HG03095 (cell line): ENCODE measurements at regions not wholly inside any gene's neighbourhood (a gene's known extent, or its start where the extent isn't known, plus 50 kb on each side); places are given as distances from the start of the nearest gene placed in this dataset.

ENCODE experiments used
- ATAC-seq: cut with Tn5 transposase; IDR thresholded peaks from one replicate; pipeline ENCODE4 v1.9.1; 2021; ENCODE audit warnings: moderate library complexity; ENCODE audit not compliant: unreplicated experiment

DNA sequence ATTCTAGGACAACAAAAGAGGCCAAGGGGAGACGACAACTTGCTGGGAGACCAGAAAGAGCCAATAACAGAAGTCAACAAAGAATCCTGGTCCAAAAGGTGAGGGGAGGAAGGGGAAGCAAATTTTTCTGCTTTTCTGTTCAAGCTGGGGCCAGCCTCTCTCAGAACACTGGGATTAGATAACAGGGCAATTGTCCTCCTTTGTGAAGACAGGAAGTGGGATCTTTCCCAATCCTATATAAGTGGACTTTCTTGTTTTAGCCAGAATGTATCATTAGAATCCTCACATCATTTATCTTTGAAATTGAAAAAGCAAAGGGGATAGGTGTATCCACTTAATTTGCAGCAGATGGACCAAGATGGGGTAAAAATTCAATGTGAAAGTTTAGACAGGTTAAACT, 101.2 kb upstream of the COL21A1 start:
- no peak for ATAC-seq

DNA sequence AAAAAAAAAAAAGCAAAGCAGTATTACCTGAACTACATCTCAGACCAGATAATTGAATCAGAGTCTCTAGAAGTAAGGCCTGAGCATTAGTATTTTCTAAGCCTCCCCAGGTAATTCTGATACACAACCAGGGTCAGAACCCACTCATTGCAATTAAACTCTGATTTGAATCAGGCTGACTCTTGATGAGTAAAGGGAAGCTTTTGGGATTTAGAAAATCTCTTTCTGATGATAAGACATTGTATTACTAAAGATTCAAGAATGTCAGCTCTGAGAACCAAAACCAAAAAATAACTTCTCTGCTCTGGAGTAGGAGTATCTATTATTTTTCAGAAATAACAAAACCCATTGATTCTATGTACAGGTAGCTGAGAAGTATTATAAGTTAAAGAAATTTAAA, 100.1 kb upstream of the COL21A1 start:
- ATAC-seq: no peak

GRCh38 chr6:56346958-56347357, 99.6 kb upstream of the COL21A1 start:
- no peak for ATAC-seq

GRCh38 chr6:56345376-56345995, 98.1 kb upstream of the COL21A1 start:
- ATAC-seq: no peak

GRCh38 chr6:56343295-56343694, 95.9 kb upstream of the COL21A1 start:
- ATAC-seq: no peak

DNA sequence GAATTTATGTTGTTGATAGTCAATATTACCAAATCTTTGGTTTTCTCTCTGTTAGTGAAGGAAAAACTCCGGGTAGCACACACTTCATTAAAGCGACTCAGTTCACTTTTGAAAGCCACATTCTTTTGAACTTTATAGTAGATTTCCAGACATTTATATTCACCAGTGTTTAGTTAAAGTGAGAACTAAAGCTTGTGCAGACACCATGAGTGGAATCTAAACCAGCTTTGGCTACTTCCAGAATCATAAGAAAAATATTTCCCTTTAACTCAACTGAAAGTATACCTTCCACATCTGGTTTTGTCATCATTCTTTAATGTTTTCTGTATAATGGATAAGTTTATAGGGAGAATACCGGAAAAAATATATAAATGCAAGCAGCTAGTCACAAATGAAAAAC, 92.1 kb upstream of the COL21A1 start:
- no peak for ATAC-seq

GRCh38 chr6:56335726-56336125, 88.3 kb upstream of the COL21A1 start:
- no peak for ATAC-seq

DNA sequence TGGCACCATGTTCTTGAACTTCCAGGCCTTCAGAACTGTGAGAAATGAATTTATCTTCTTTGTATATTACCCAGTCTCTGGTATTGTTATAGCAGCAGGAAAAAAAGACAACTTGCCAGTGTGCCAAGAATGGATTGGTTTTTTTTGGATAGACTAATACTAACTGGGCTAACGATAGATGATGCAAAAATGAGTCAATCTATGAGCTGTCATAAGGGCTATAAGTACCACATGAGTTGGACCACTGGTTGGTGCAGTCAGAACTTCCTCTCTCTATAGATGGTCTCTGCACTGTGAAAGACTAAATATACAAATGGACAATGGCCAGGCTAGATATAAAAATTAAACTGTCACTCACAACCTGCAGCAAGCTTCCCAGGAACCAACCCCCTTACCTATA, 87.6 kb upstream of the COL21A1 start:
- no peak for ATAC-seq

- ATAC-seq: no peak
These were observed 82.1 kb upstream of the COL21A1 start for GRCh38 chr6:56329271-56330050.

GRCh38 chr6:56328728-56329090, 81.3 kb upstream of the COL21A1 start:
- no peak for ATAC-seq

- no peak for ATAC-seq
These were observed 80.8 kb upstream of the COL21A1 start for GRCh38 chr6:56327946-56328727.

- ATAC-seq: no peak
These were observed 77.0 kb upstream of the COL21A1 start for GRCh38 chr6:56324396-56324795.

- ATAC-seq: no peak
These were observed 71.5 kb upstream of the COL21A1 start for GRCh38 chr6:56318851-56319250.

DNA sequence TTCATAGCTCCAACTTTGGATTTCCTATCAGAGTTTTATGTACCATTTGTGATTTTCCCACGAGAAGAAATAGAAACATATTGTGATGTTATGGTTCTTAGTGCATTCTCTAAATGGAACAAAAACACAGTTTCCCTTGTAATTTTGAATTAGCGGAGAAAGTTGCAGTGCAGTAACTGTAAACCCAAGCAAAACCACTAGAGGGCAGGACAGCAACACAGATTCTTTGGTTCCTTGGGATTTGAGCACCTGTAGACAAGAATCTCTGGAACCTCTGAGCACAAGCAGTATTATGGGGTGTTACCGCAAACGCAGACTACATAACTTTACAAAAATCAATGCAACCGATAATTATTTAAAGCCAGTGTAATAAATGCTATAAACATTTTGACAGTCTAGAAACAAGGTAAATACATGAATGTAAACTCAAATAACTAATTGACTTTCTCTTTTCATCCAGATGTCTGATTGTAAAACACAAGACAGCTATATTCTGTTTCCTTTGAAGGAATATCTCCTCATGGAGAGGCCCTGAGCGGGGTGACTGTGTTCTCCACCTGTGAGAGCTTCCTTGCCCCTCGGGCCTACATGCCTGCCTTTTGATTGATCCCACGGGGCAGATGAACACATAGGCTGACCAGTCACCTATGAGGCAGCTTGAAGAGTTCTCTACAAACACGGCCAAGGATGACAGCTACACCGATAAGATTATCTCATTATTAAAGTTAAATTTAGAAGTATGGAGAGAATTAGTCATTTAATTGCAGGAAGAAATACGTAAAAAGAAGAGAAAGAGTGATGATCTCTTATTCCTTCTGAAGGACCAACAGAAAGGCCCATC, 67.5 kb upstream of the COL21A1 start:
- ATAC-seq: no peak

- no peak for ATAC-seq
These were observed 64.4 kb upstream of the COL21A1 start for GRCh38 chr6:56311533-56312448.

DNA sequence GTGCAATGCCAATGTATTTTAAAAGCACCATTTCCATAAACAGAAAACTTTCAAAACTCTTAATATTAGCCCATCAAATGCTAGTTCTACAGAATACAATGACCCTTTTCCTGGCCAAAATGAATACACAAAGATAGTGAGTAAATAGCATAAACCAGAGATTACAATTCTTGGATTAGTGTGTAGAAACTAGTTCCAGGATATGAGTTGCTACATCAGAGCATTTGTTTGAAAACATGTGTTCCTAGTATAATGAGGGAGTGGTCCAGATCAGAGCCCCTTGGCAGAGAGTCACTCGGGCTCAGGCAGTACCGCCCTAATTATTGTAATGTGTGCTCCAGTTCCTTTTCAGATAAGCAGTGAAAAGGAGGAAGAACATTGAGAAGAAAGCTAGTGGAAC, 63.7 kb upstream of the COL21A1 start:
- no peak for ATAC-seq

DNA sequence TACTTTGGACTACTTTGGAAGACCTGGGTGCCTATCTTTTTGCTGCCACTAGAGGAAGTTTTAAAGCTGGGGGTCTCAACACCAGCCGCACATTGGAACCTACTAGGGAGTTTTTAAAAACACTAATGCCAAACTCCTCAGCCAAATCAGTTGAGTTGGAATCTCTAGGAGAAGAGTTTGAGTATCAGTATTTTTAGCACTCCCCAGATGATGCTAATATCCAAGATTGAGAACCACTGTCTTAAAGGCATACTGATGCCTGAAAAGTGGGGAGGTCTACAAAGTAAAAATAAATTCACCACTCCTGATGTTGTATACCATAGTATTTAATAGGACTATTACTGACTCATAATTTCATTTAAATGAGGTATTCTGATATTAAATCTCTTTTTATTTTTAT, 62.9 kb upstream of the COL21A1 start:
- no peak for ATAC-seq

DNA sequence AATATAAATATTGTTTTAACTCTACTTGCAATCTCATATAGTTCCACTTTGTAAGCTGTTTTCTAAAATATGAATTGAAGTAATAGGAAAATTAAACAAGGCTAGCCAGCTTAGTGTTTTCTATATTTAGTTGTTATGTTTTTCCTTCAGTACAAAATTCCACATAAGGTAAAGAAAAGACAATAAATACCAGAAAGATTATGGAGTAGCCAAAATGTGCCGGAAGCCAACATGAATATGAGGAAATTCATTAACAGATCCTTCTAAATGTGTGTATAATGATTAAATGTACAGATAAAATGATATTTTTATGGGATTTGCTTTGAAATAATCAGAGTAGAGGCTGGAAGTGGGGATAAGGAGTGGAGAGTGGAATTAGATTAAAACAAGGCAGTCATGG, 52.5 kb upstream of the COL21A1 start:
- no peak for ATAC-seq

GRCh38 chr6:56297022-56297989, 49.9 kb upstream of the COL21A1 start:
- no peak for ATAC-seq
